Trophoblast cell (in vitro differentiated cells and primary cell): ENCODE measurements at regions not wholly inside any gene's neighbourhood (a gene's known extent, or its start where the extent isn't known, plus 50 kb on each side); places are given as distances from the start of the nearest gene placed in this dataset.
"Not testable (repeated sequence)": the region's sequence is repeated elsewhere in the genome, so short reads cannot be mapped to it uniquely, and the experiment has no call there.

Experiments used
- DNase-seq, 2 donors: peaks; one replicate each; pipeline ENCODE4 v3.0.0-alpha.2; 2016
- H2AFZ ChIP-seq: 2 replicates; pipeline ENCODE4 v1.6.1; 2013; ENCODE audit warnings: low read length, moderate library complexity, mild to moderate bottlenecking; ENCODE audit not compliant: insufficient read depth, poor library complexity
- H2AK5ac ChIP-seq: 2 replicates; pipeline ENCODE4 v1.6.1; 2013; ENCODE audit warnings: mild to moderate bottlenecking, low read length
- H2BK120ac ChIP-seq: 2 replicates; pipeline ENCODE4 v1.6.1; 2013; ENCODE audit warnings: low read length, mild to moderate bottlenecking, moderate library complexity; ENCODE audit not compliant: insufficient read depth, poor library complexity
- H2BK12ac ChIP-seq: 2 replicates; pipeline ENCODE4 v1.6.1; 2013; ENCODE audit warnings: mild to moderate bottlenecking, low read length, moderate library complexity
- H2BK5ac ChIP-seq: 2 replicates; pipeline ENCODE4 v1.6.1; 2013; ENCODE audit warnings: low read length, low read depth, moderate library complexity, mild to moderate bottlenecking; ENCODE audit not compliant: poor library complexity
- H3K14ac ChIP-seq: 2 replicates; pipeline ENCODE4 v1.6.1; 2013; ENCODE audit warnings: mild to moderate bottlenecking, low read length
- H3K18ac ChIP-seq: 2 replicates; pipeline ENCODE4 v1.6.1; 2013; ENCODE audit warnings: mild to moderate bottlenecking, low read length
- H3K23ac ChIP-seq: 2 replicates; pipeline ENCODE4 v1.6.1; 2013; ENCODE audit warnings: low read length
- H3K27ac ChIP-seq: 2 replicates; pipeline ENCODE4 v1.5.1; 2013; ENCODE audit warnings: low read depth, mild to moderate bottlenecking, inconsistent platforms, low read length, moderate library complexity
- H3K27me3 ChIP-seq: 2 replicates; pipeline ENCODE4 v1.6.1; 2013; ENCODE audit warnings: inconsistent platforms, mild to moderate bottlenecking, low read length, moderate library complexity; ENCODE audit not compliant: insufficient read depth
- H3K36me3 ChIP-seq, 2 experiments: 1 replicate in 1 of 2; 2 replicates in 1 of 2; pipeline ENCODE4 v1.6.1; 2013; ENCODE audit warnings: low read length in 2 of 2, mild to moderate bottlenecking in 2 of 2, moderate library complexity in 1 of 2; ENCODE audit not compliant: insufficient read depth in 2 of 2, control insufficient read depth in 1 of 2
- H3K4ac ChIP-seq: 2 replicates; pipeline ENCODE4 v1.6.1; 2013; ENCODE audit warnings: low read depth, mild to moderate bottlenecking, low read length, moderate library complexity
- H3K4me1 ChIP-seq, 2 experiments: 1 replicate in 1 of 2; 2 replicates in 1 of 2; pipeline ENCODE4 v1.6.1; 2013; ENCODE audit warnings: low read length in 2 of 2, mild to moderate bottlenecking in 2 of 2, moderate library complexity in 1 of 2; ENCODE audit not compliant: insufficient read depth in 2 of 2, control insufficient read depth in 1 of 2
- H3K4me2 ChIP-seq: 2 replicates; pipeline ENCODE4 v1.6.1; 2013; ENCODE audit warnings: inconsistent platforms, mild to moderate bottlenecking, low read length, moderate library complexity
- H3K4me3 ChIP-seq: 2 replicates; pipeline ENCODE4 v1.5.1; 2013; ENCODE audit warnings: mild to moderate bottlenecking, low read depth, low read length, inconsistent platforms
- H3K79me1 ChIP-seq: one replicate; pipeline ENCODE4 v1.6.1; 2013; ENCODE audit warnings: low read length
- H3K79me2 ChIP-seq: 2 replicates; pipeline ENCODE4 v1.6.1; 2013; ENCODE audit warnings: low read length, mild to moderate bottlenecking; ENCODE audit not compliant: control insufficient read depth, insufficient read depth, poor library complexity
- H3K9ac ChIP-seq: 2 replicates; pipeline ENCODE4 v1.6.1; 2013; ENCODE audit warnings: mild to moderate bottlenecking, low read length
- H3K9me3 ChIP-seq: 2 replicates; pipeline ENCODE4 v1.6.1; 2013; ENCODE audit warnings: low read depth, mild to moderate bottlenecking, control low read depth, inconsistent platforms, low read length; ENCODE audit not compliant: insufficient read depth
- H4K12ac ChIP-seq: 2 replicates; pipeline ENCODE4 v1.6.1; 2013; ENCODE audit warnings: low read depth, mild to moderate bottlenecking, low read length, moderate library complexity
- H4K8ac ChIP-seq: 2 replicates; pipeline ENCODE4 v1.6.1; 2013; ENCODE audit warnings: low read depth, mild to moderate bottlenecking, low read length, moderate library complexity
- H4K91ac ChIP-seq: one replicate; pipeline ENCODE4 v1.6.1; 2013; ENCODE audit warnings: low read depth, mild to moderate bottlenecking, low read length, moderate library complexity
- WGBS: extraction: QIAGEN DNeasy Blood & Tissue Kit; methylation state at CpG from one replicate; pipeline ENCODE4 v1.1.7; 2013; ENCODE audit warnings: missing lambda C conversion rate; ENCODE audit not compliant: insufficient read length, insufficient coverage; ENCODE audit errors: extremely low coverage; 5-methylcytosine and 5-hydroxymethylcytosine counted together

GRCh38 chr13:74536649-74537048 lies 402.4 kb upstream of the KLF12 start:
- H3K14ac ChIP-seq, H3K4me3 ChIP-seq, H3K79me1 ChIP-seq, H4K8ac ChIP-seq, H3K4me2 ChIP-seq, H4K91ac ChIP-seq, H2AFZ ChIP-seq, H3K27ac ChIP-seq, H4K12ac ChIP-seq, H3K79me2 ChIP-seq, H2AK5ac ChIP-seq, H3K36me3 ChIP-seq, H3K4ac ChIP-seq, H2BK12ac ChIP-seq, H3K18ac ChIP-seq, H3K4me1 ChIP-seq, H3K27me3 ChIP-seq, H3K9ac ChIP-seq, H2BK120ac ChIP-seq, H2BK5ac ChIP-seq, H3K9me3 ChIP-seq, H3K23ac ChIP-seq, DNase-seq: not testable (repeated sequence)
- WGBS, result no CpG with 5 or more reads among the region's 11 CpGs

- Histone ChIP-seq H2BK120ac (no peak overlapping the region), H2BK5ac (no peak overlapping the region), H3K4me1 (no peaks in the 10 kb centered on the region), H2AFZ (no peak overlapping the region), H3K9ac (no peak overlapping the region), H3K27me3 (no peaks in the 10 kb centered on the region), H3K36me3 (no peaks in the 10 kb centered on the region), H3K4me2 (no peak overlapping the region), H2AK5ac (no peak overlapping the region), H3K27ac (no peak overlapping the region), H4K8ac (no peak overlapping the region), H3K23ac (no peak overlapping the region), H3K14ac (no peak overlapping the region), H3K79me1 (no peaks in the 10 kb centered on the region), H3K4me3 (no peak overlapping the region), H4K12ac (no peak overlapping the region), H3K4ac (no peak overlapping the region), H2BK12ac (no peak overlapping the region), H3K79me2 (no peaks in the 10 kb centered on the region), H3K18ac (no peak overlapping the region), H4K91ac (no peak overlapping the region), H3K9me3 (no peaks in the 10 kb centered on the region)
- WGBS, result no CpG with 5 or more reads among the region's 2 CpGs
- DNase-seq, result no peak
Measured at GRCh38 chr13:74533226-74533625, 399.0 kb upstream of the KLF12 start.

GRCh38 chr13:74530011-74530410 lies 395.8 kb upstream of the KLF12 start:
- WGBS, result no CpG with 5 or more reads among the region's 1 CpG
- Histone ChIP-seq H3K14ac (no peak overlapping the region), H4K8ac (no peak overlapping the region), H3K36me3 (no peaks in the 10 kb centered on the region), H3K4ac (no peak overlapping the region), H3K9me3 (no peaks in the 10 kb centered on the region), H3K27ac (no peak overlapping the region), H4K12ac (no peak overlapping the region), H2BK120ac (no peak overlapping the region), H3K18ac (no peak overlapping the region), H3K4me2 (no peak overlapping the region), H3K27me3 (no peaks in the 10 kb centered on the region), H2BK12ac (no peak overlapping the region), H3K79me1 (no peaks in the 10 kb centered on the region), H3K23ac (no peak overlapping the region), H2AK5ac (no peak overlapping the region), H2AFZ (no peak overlapping the region), H3K79me2 (no peaks in the 10 kb centered on the region), H3K4me1 (no peaks in the 10 kb centered on the region), H4K91ac (no peak overlapping the region), H2BK5ac (no peak overlapping the region), H3K4me3 (no peak overlapping the region), H3K9ac (no peak overlapping the region)
- DNase-seq, result no peak

GRCh38 chr13:74528734-74529513 lies 394.7 kb upstream of the KLF12 start:
- Histone ChIP-seq H3K4ac (no peak overlapping the region), H3K23ac (no peak overlapping the region), H3K79me2 (no peaks in the 10 kb centered on the region), H3K18ac (no peak overlapping the region), H2BK5ac (no peak overlapping the region), H3K27me3 (no peaks in the 10 kb centered on the region), H2AK5ac (no peak overlapping the region), H3K4me3 (no peak overlapping the region), H4K8ac (no peak overlapping the region), H3K9ac (no peak overlapping the region), H2AFZ (no peak overlapping the region), H3K36me3 (no peaks in the 10 kb centered on the region), H3K14ac (no peak overlapping the region), H3K4me2 (no peak overlapping the region), H3K27ac (no peak overlapping the region), H3K9me3 (no peaks in the 10 kb centered on the region), H4K91ac (no peak overlapping the region), H3K79me1 (no peaks in the 10 kb centered on the region), H2BK12ac (no peak overlapping the region), H4K12ac (no peak overlapping the region), H3K4me1 (no peaks in the 10 kb centered on the region), H2BK120ac (no peak overlapping the region)
- WGBS, result no CpG with 5 or more reads among the region's 4 CpGs
- no peak for DNase-seq
